Cerebellar cortex (tissue), 1 donor: ENCODE measurements at regions not wholly inside any gene's neighbourhood (a gene's known extent, or its start where the extent isn't known, plus 50 kb on each side); places are given as distances from the start of the nearest gene placed in this dataset.

Experiments
- DNase-seq: peaks from one replicate; pipeline ENCODE4 v3.0.0-alpha.2; 2015; ENCODE audit warnings: low spot score

DNA sequence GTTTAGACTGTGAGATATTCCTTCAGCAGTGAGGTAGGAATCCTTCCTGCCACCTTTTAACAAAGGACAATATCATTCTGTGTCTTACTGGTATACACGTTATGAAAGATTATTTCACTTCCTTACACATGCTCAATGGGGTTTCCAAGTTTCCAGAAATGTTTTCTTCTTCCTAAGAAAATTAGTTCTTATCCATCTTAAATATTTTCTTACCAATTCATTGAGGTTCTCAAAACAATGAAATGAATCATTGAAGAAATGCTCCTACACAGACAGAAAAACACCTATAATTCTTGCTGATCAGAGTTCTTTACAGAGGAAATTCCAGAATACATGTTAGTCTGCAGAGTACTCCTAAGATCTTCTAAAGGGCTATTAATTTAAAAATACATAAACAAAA, 51.4 kb upstream of the SEC61G start:
- DNase-seq, result no peak

DNA sequence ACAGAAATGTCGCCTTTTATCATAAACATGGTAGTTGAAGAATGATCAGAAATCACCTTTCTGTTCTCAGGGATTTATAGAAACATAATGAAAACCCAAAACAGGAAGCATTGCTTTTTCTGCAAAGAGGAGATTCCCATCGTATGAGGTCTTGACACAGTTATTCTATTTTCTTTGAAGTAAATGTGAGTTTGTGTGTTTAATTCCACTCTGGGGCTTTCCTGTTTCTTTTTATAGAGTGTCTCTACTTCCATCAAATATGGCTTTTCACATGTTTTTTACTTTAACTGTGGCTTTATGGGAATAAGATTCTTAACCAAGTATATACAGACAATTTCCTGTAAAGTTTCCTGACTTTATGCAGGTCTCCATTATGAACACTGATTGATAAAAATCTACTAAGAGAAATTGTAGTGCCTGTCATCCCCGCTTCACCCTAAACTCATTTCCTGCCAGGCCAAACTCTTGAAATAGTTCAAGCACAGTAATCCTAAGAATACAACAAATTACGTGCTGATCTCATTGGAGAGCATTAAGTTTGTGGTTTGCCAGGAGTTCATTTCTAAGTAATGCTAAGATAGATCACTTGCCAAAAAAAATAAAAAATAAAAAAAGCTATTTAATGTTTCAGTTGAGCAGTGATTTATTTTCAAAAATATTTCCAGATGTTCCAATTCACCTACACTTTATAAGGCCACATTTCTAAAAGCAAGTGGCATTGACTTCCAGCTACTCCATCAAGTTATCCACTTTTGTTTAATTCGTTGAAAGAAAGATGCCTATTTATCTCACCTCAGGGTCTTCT, 52.2 kb upstream of the SEC61G start:
- DNase-seq, result no peak

GRCh38 chr7:54811846-54812254, 52.8 kb upstream of the SEC61G start:
- no peak for DNase-seq

GRCh38 chr7:54812756-54813322, 53.8 kb upstream of the SEC61G start:
- DNase-seq, result no peak

GRCh38 chr7:54813398-54813797, 54.4 kb upstream of the SEC61G start:
- no peak for DNase-seq

DNA sequence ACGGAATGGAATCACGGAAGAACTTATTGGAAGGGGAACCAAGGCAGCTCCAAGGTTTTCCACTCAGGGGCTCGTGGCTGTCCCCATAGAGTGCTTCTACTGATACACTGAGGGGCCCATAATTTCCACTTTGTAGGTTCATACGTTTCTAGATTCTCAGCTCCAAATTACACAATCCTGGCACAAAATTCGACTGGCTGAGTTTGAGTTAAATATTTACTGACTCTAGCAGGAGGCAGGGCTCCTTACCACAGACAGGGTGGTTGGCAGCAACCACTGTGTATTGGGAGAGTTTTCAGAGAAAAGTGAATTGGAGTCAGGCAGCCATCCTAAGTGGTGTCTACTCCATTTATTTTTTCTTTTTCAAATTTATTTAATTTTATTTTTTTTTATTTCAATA, 55.4 kb upstream of the SEC61G start:
- DNase-seq, result no peak

DNA sequence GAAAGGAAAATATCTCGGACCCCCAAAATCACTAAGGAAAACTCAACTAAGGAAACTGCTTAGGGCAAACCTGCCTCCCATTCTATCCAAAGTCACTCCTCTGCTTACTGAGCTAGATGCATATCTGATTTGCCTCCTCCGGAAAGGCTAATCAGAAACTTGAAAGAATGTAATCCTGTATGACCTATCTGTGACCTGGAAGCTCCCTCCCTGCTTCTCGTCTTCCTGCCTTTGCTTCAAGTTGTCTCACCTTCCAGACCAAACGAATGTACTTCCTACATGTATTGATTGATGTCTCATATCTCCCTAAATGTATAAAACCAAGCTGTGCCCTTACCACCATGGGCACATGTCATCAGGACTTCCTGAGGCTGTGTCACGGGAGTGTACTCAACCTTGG, 58.1 kb upstream of the SEC61G start:
- DNase-seq, result no peak

DNA sequence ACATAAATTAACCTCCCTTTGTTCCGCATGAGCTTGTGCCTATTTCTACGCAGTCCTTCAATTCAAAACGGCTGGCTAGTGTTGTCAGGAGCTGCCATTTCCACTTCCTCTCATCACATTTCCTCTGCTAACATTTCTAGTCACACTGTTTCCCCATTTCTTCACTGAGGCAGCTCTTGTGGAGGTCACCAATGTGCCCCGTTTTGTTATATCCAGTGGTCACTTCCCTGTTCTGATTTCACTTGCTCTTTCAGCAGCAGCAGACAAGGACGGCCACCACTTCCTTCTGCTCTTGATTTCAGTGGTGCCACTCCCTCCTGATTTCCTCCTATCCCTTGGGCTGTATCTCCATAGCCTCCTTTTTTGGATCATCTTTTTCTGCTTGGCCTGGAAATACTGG, 64.8 kb upstream of the SEC61G start:
- no peak for DNase-seq

- DNase-seq, result no peak
Observed at GRCh38 chr7:54824655-54825054, 65.6 kb upstream of the SEC61G start.

DNA sequence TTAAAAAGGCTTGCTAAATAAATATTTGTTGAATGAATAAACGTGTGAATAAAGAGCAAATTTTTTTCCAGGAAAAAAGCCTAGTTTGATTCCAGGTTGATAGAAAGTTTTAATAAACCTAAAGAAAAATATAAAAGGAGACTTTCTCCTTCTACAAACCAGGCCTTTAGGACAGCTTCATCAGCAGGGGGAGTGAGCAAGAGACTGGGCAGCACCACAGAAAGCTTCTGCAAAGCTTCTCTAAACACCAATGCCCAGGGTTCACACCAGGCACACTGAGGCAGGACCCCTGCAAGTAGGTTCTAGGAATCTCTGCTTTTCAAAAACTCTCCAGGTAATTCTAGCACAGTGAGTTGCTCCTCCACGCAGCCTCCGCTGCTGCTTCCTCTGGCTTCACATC, 66.4 kb upstream of the SEC61G start:
- DNase-seq, result no peak

DNA sequence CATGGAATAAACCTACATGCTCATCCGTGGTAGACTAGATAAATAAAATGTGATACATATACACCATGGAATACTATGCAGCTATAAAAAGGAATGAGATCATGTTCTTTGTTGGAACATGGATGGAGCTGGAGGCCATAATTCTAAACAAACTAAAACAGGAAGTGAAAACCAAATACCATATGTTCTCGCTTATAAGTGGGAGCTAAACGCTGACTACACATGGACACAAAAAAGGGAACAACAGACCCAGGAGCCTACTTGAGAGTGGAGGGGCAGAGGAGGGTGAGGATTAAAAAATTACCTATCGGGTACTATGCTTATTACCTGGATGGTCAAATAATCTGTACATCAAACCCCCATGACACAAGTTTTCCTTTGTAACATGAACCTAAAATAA, 68.7 kb upstream of the SEC61G start:
- DNase-seq, result no peak

- no peak for DNase-seq
Observed at GRCh38 chr7:54831046-54831643, 72.1 kb upstream of the SEC61G start.

DNA sequence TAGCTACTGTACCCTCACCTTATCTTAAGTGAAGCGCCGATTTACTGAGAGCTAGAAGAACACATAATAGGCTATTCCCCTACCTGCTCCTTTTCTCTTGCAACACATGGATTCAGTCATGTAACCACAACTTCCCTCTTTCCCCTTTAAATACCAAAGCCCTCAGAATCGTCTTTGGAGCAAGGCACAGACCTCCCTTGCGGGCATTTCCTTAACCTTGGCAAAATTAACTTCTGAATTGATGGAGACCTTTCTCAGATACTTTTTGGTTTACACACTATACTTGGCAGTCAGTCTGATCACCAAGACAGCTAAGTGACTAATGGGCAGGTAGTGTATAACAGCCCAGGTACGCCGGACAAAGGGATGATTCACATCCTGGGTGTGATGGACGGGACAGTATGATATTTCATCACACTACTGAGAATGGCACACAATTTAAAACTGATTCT, 72.7 kb upstream of the SEC61G start:
- no peak for DNase-seq

GRCh38 chr7:54833001-54833467, 74.0 kb upstream of the SEC61G start:
- DNase-seq, result peak; percentile 6

- DNase-seq, result no peak
Observed at GRCh38 chr7:54837168-54837567, 78.2 kb upstream of the SEC61G start.

DNA sequence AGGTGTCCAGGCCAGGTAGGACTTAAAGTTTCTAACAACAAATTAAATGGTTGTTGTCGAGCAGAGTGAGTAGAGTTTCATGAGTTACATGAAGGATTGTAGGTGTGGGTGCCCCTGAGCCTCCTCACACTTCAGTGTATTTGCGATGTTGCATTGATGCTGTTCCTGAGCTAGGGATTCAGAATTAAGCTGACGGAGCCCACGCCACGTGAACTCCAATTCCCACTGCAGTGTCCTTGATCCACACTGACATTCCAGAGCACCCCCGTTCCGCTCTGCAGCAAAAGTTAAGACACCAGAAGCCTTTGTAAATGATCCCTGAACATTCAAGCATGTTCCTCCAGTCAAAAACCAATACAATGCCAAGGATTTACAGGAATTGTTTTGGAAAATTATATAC, 78.8 kb upstream of the SEC61G start:
- no peak for DNase-seq

- no peak for DNase-seq
Observed at GRCh38 chr7:54838175-54838910, 79.3 kb upstream of the SEC61G start.

- peak; percentile 5 for DNase-seq
Observed at GRCh38 chr7:54839575-54840213, 80.7 kb upstream of the SEC61G start.

DNA sequence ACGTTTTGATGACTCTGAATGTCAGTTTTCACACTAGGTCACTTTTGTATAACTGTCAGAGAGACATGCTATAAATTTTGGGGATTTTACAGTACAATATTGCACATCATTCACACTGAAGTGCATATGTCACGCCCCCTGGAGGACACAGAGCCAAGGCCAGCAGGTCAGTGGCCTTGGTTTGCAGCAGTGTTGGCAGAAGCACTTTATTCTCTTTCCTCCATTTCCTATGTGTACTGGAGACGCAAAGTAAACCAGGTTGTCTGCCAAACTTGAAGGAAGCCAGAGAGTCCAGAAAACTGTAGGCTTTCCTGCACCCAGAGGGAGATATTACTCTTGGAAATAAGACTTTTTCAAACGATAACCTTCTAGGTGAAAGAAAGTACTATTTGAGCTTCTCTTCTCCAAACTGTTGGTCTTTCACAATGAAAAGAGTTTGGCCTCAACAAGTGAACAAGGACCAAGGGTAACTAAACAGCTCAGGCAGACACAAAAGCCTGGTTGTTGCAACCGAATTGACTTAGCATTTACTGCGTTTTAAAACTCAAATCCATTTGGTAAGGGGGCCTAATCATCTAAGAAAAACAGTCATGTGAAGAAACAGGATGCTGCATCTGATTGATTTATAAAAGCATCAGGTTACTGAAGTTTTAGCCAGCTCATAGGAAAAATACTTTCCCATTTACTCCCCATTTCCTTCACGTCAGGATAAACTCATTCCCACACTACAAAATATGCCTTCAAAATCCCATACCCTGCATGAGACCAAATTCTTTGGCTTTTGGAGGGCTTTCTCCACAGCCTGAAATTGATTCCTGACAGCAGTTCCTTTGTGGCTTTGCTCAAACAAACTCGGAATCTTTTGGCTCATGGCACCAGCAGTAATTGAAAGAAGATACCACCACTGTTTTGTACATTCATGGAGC, 83.0 kb upstream of the SEC61G start:
- DNase-seq, result no peak

- no peak for DNase-seq
Observed at GRCh38 chr7:54843841-54844355, 84.9 kb upstream of the SEC61G start.

- DNase-seq, result no peak
Observed at GRCh38 chr7:54846273-54846672, 87.3 kb upstream of the SEC61G start.
